HCT116 (cell line): ENCODE measurements at regions not wholly inside any gene's neighbourhood (a gene's known extent, or its start where the extent isn't known, plus 50 kb on each side); places are given as distances from the start of the nearest gene placed in this dataset.
A peak's percentile ranks its signal among the peaks of the same experiment; 100 is the strongest.

Source experiments
- CEBPB ChIP-seq: IDR thresholded peaks from 2 replicates; pipeline ENCODE4 v1.6.1; 2012; ENCODE audit warnings: low read depth
- EGR1 ChIP-seq: IDR thresholded peaks from 2 replicates; pipeline ENCODE4 v1.6.1; 2012; ENCODE audit warnings: low read depth
- EZH2 ChIP-seq: fragments of 200-600 bp; sonication (generic); IDR thresholded peaks from 2 replicates; pipeline ENCODE4 v1.6.1; 2017; ENCODE audit warnings: antibody characterized with exemption, mixed run types
- JUND ChIP-seq: IDR thresholded peaks from 2 replicates; pipeline ENCODE4 v1.6.1; 2012
- POLR2AphosphoS5 ChIP-seq: IDR thresholded peaks from 2 replicates; pipeline ENCODE4 v1.6.1; 2011; ENCODE audit warnings: mild to moderate bottlenecking, low read depth, low read length, moderate library complexity
- RAD21 ChIP-seq: IDR thresholded peaks from 2 replicates; pipeline ENCODE4 v1.6.1; 2012; ENCODE audit warnings: low read depth, mild to moderate bottlenecking
- SIN3A ChIP-seq: IDR thresholded peaks from 2 replicates; pipeline ENCODE4 v1.6.1; 2012; ENCODE audit warnings: low read depth
- YY1 ChIP-seq: IDR thresholded peaks from 2 replicates; pipeline ENCODE4 v1.6.1; 2011; ENCODE audit warnings: low read length, low read depth, moderate library complexity, mild to moderate bottlenecking; ENCODE audit not compliant: insufficient replicate concordance; ENCODE audit errors: extremely low read depth
- TF ChIP-seq, protein P1 (sequence below): IDR thresholded peaks from 2 replicates; pipeline ENCODE4 v1.6.1; 2012; ENCODE audit warnings: low read depth
- TF ChIP-seq, protein P2 (sequence below), 3 experiments: fragments of 200-600 bp in 1 of 3; sonication (generic) in 1 of 3; IDR thresholded peaks in 2 of 3; conservative IDR thresholded peaks in 1 of 3; 2 replicates each; pipeline ENCODE4 v1.5.1; 2012 to 2017; ENCODE audit warnings: low read depth in 2 of 3, low read length in 2 of 3, antibody characterized with exemption in 1 of 3, borderline replicate concordance in 1 of 3, control low read depth in 1 of 3, mild to moderate bottlenecking in 1 of 3, mixed read lengths in 1 of 3, mixed run types in 1 of 3, moderate library complexity in 1 of 3; ENCODE audit not compliant: insufficient read depth in 1 of 3

DNA sequence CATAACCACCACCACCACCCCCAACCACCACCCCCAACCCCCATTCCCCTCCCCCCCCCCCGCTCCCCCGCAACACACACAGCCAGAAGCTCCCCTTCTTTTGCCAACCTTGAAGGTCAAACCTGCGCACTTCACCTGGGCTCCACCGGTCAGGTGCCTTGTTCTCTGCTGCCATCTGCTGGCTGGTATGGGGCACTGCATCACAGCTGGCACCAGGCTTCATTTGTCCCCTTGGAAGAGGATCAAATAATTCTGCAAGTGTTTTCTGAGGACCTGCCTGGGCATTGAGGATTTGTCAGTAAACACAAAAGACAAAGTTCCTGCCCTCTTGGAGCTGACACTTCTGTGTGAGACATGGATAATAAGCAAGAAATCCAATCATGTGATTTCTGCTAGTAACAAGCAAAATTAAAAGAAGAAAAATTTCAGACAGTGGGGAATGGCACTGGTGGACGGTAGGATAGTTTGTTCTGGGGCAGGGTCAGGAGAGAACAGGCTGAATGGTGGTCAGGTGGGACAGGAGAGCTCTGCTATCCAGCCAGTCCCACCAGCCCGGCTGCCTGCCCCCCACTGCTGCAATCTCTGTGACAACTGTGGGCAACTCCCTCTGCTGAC lies 55.6 kb upstream of the LMX1B start:
- TF ChIP-seq, protein P1, sequence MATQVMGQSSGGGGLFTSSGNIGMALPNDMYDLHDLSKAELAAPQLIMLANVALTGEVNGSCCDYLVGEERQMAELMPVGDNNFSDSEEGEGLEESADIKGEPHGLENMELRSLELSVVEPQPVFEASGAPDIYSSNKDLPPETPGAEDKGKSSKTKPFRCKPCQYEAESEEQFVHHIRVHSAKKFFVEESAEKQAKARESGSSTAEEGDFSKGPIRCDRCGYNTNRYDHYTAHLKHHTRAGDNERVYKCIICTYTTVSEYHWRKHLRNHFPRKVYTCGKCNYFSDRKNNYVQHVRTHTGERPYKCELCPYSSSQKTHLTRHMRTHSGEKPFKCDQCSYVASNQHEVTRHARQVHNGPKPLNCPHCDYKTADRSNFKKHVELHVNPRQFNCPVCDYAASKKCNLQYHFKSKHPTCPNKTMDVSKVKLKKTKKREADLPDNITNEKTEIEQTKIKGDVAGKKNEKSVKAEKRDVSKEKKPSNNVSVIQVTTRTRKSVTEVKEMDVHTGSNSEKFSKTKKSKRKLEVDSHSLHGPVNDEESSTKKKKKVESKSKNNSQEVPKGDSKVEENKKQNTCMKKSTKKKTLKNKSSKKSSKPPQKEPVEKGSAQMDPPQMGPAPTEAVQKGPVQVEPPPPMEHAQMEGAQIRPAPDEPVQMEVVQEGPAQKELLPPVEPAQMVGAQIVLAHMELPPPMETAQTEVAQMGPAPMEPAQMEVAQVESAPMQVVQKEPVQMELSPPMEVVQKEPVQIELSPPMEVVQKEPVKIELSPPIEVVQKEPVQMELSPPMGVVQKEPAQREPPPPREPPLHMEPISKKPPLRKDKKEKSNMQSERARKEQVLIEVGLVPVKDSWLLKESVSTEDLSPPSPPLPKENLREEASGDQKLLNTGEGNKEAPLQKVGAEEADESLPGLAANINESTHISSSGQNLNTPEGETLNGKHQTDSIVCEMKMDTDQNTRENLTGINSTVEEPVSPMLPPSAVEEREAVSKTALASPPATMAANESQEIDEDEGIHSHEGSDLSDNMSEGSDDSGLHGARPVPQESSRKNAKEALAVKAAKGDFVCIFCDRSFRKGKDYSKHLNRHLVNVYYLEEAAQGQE, result no peak
- TF ChIP-seq SIN3A, result no peak
- no peak for TF ChIP-seq JUND
- TF ChIP-seq EZH2, result no peak
- TF ChIP-seq, protein P2, sequence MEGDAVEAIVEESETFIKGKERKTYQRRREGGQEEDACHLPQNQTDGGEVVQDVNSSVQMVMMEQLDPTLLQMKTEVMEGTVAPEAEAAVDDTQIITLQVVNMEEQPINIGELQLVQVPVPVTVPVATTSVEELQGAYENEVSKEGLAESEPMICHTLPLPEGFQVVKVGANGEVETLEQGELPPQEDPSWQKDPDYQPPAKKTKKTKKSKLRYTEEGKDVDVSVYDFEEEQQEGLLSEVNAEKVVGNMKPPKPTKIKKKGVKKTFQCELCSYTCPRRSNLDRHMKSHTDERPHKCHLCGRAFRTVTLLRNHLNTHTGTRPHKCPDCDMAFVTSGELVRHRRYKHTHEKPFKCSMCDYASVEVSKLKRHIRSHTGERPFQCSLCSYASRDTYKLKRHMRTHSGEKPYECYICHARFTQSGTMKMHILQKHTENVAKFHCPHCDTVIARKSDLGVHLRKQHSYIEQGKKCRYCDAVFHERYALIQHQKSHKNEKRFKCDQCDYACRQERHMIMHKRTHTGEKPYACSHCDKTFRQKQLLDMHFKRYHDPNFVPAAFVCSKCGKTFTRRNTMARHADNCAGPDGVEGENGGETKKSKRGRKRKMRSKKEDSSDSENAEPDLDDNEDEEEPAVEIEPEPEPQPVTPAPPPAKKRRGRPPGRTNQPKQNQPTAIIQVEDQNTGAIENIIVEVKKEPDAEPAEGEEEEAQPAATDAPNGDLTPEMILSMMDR (IDR thresholded peaks at IDR 0.05 in 2 of 3, conservative IDR thresholded peaks at IDR 0.05 in 1 of 3; ENCODE audit: borderline replicate concordance in 1 of 3, insufficient read depth in 1 of 3, low read depth in 2 of 3, low read length in 2 of 3), result peak; percentile 89 to 99 (median 95)
- TF ChIP-seq CEBPB, result no peak
- peak; percentile 25 for TF ChIP-seq YY1
- TF ChIP-seq RAD21, result peak; percentile 89
- no peak for TF ChIP-seq EGR1
- TF ChIP-seq POLR2AphosphoS5, result no peak
